ENCODE measurements at regions not wholly inside any gene's neighbourhood (a gene's known extent, or its start where the extent isn't known, plus 50 kb on each side); places are given as distances from the start of the nearest gene placed in this dataset.

GRCh38 chr18:45191795-45192194 is 423.5 kb upstream of the SLC14A2 start:
- ChIA-PET POLR2A (no interaction called here), CTCF (no interaction called here)
- H3K4me1 ChIP-seq (ENCODE audit: control insufficient read depth, insufficient read depth, low read length) = no peaks in the 10 kb centered on the region
- no peaks in the 10 kb centered on the region for H3K36me3 ChIP-seq (ENCODE audit: control insufficient read depth, insufficient read depth, low read length)
- H3K9me3 ChIP-seq (ENCODE audit: control insufficient read depth, insufficient read depth, low read depth, low read length) = no peaks in the 10 kb centered on the region
- intact Hi-C loops (cut with micrococcal nuclease; ENCODE audit: unreplicated experiment) = no loop called here
- no peaks in the 10 kb centered on the region for H3K27me3 ChIP-seq (ENCODE audit: control insufficient read depth, insufficient read depth, low read length)
- no peak for TF ChIP-seq TCF7L2 (IDR thresholded peaks at IDR 0.05; ENCODE audit: low read depth, low read length)
- TF ChIP-seq SIN3A (IDR thresholded peaks at IDR 0.05; ENCODE audit: borderline replicate concordance, insufficient read depth, low read depth, low read length) = no peak
- in situ Hi-C loops (cut with HindIII; ENCODE audit: low pct_unique_long_range_greater_than_20kb, low sequenced_read_pairs) = no loop called here
- no peak for ATAC-seq
- H3K4me3 ChIP-seq (ENCODE audit: low read depth in 2 of 2, low read length in 2 of 2) = no peak overlapping the region
- DNase-seq (ENCODE audit: low read depth, low spot score) = no peak
- BruUV-seq (replicated peaks) = no TSS peak
- H3K27ac ChIP-seq (ENCODE audit: low read length) = no peak overlapping the region

- CTCF ChIA-PET = interaction anchor here (0.6 kb wide), 1 partner anchor 273 kb away, joined by 9 read pairs; no protein-coding TSS in a partner anchor
- BruUV-seq (replicated peaks) = no TSS peak
- ATAC-seq = no peak
These were observed 417.7 kb upstream of the SLC14A2 start for GRCh38 chr18:45197526-45197970.

More at GRCh38 chr18:45197526-45197970, 417.7 kb upstream of the SLC14A2 start:
- intact Hi-C loops (cut with micrococcal nuclease; ENCODE audit: unreplicated experiment) (no loop called here), in situ Hi-C loops (cut with HindIII; ENCODE audit: low pct_unique_long_range_greater_than_20kb, low sequenced_read_pairs) (no loop called here)
- H3K4me3 ChIP-seq (ENCODE audit: low read depth in 2 of 2, low read length in 2 of 2) = no peak overlapping the region
- no peak overlapping the region for H3K27ac ChIP-seq (ENCODE audit: low read length)
- H3K36me3 ChIP-seq (ENCODE audit: control insufficient read depth, insufficient read depth, low read length) = no peaks in the 10 kb centered on the region
- no peak for TF ChIP-seq CTCF (IDR thresholded peaks at IDR 0.05)
- TF ChIP-seq SIN3A (IDR thresholded peaks at IDR 0.05; ENCODE audit: borderline replicate concordance, insufficient read depth, low read depth, low read length) = no peak
- no peak for TF ChIP-seq REST (IDR thresholded peaks at IDR 0.05; ENCODE audit: insufficient read depth in 1 of 2, low read depth in 2 of 2, low read length in 1 of 2)
- no peak for TF ChIP-seq POLR2AphosphoS5 (IDR thresholded peaks at IDR 0.05; ENCODE audit: low read depth, low read length)
- TF ChIP-seq TCF7L2 (IDR thresholded peaks at IDR 0.05; ENCODE audit: low read depth, low read length) = no peak
- H3K27me3 ChIP-seq (ENCODE audit: control insufficient read depth, insufficient read depth, low read length) = no peaks in the 10 kb centered on the region
- POLR2A ChIA-PET = no interaction called here
- no peaks in the 10 kb centered on the region for H3K4me1 ChIP-seq (ENCODE audit: control insufficient read depth, insufficient read depth, low read length)
- no peaks in the 10 kb centered on the region for H3K9me3 ChIP-seq (ENCODE audit: control insufficient read depth, insufficient read depth, low read depth, low read length)
- no peak for DNase-seq (ENCODE audit: low read depth, low spot score)

Measured in Panc1 (cell line).